ENCODE measurements at regions not wholly inside any gene's neighbourhood (a gene's known extent, or its start where the extent isn't known, plus 50 kb on each side); places are given as distances from the start of the nearest gene placed in this dataset.

DNA sequence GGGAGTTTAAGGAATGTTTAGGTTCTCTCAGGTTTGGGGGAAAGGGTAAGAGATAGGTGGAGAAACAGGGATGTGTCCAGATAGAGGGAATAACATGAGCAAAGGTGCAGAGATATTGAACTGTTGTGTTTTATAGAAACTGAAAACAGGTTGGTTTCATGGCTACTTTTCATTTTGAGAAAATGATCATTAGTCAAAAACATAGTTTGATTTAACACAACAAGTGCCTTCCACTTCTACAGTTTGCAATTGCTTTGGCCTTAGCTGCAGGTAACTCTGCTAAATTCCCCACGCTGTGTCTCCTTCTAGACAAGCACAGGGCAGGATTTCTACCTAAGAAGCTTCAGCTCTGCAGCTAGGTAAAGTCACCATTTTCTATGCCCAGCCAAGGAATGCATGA is 124.9 kb downstream of the RGS2 start:
- TF ChIP-seq, protein P1, sequence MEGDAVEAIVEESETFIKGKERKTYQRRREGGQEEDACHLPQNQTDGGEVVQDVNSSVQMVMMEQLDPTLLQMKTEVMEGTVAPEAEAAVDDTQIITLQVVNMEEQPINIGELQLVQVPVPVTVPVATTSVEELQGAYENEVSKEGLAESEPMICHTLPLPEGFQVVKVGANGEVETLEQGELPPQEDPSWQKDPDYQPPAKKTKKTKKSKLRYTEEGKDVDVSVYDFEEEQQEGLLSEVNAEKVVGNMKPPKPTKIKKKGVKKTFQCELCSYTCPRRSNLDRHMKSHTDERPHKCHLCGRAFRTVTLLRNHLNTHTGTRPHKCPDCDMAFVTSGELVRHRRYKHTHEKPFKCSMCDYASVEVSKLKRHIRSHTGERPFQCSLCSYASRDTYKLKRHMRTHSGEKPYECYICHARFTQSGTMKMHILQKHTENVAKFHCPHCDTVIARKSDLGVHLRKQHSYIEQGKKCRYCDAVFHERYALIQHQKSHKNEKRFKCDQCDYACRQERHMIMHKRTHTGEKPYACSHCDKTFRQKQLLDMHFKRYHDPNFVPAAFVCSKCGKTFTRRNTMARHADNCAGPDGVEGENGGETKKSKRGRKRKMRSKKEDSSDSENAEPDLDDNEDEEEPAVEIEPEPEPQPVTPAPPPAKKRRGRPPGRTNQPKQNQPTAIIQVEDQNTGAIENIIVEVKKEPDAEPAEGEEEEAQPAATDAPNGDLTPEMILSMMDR (IDR thresholded peaks at IDR 0.05) = no peak
- TF ChIP-seq POLR2A (IDR thresholded peaks at IDR 0.05) = no peak

Data from thyroid gland (tissue), 4 donors.